ENCODE measurements at regions not wholly inside any gene's neighbourhood (a gene's known extent, or its start where the extent isn't known, plus 50 kb on each side); places are given as distances from the start of the nearest gene placed in this dataset.

DNA sequence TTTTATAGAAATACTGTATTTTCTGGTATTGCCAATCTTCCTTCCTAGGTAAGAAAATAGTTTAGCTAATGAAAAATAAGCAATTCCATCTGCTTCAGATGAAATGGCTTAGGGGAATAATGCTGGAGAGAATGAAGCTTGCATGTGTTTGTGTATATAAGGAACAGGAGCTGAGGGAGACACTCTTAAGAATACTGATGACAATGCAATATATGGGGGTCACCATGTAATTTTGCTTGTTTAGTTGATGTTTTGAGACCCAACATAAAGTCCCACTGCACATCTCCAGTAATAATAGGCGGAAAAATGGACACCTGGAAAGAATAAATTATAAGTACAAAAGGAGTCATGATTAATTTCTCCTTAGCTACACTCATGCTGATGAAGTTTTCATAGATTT is 110.8 kb upstream of the BRINP3 start:
- TF ChIP-seq, protein P1, sequence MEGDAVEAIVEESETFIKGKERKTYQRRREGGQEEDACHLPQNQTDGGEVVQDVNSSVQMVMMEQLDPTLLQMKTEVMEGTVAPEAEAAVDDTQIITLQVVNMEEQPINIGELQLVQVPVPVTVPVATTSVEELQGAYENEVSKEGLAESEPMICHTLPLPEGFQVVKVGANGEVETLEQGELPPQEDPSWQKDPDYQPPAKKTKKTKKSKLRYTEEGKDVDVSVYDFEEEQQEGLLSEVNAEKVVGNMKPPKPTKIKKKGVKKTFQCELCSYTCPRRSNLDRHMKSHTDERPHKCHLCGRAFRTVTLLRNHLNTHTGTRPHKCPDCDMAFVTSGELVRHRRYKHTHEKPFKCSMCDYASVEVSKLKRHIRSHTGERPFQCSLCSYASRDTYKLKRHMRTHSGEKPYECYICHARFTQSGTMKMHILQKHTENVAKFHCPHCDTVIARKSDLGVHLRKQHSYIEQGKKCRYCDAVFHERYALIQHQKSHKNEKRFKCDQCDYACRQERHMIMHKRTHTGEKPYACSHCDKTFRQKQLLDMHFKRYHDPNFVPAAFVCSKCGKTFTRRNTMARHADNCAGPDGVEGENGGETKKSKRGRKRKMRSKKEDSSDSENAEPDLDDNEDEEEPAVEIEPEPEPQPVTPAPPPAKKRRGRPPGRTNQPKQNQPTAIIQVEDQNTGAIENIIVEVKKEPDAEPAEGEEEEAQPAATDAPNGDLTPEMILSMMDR (IDR thresholded peaks at IDR 0.05) = no peak
- TF ChIP-seq ZFX (IDR thresholded peaks at IDR 0.05; ENCODE audit: borderline replicate concordance) = no peak

Data from 22Rv1 (cell line).